Superior temporal gyrus (tissue), 1 donor: ENCODE measurements at regions not wholly inside any gene's neighbourhood (a gene's known extent, or its start where the extent isn't known, plus 50 kb on each side); places are given as distances from the start of the nearest gene placed in this dataset.
A peak's percentile ranks its signal among the peaks of the same experiment; 100 is the strongest.

Experiments
- DNase-seq: peaks from one replicate; pipeline ENCODE4 v3.0.0-alpha.2; 2016; ENCODE audit errors: extremely low spot score

GRCh38 chr2:239519089-239519920 lies 118.5 kb upstream of the HDAC4 start:
- DNase-seq = no peak

- no peak for DNase-seq
Observed at GRCh38 chr2:239518286-239519088, 117.7 kb upstream of the HDAC4 start.

- no peak for DNase-seq
Observed at GRCh38 chr2:239517686-239518085, 116.9 kb upstream of the HDAC4 start.

DNA sequence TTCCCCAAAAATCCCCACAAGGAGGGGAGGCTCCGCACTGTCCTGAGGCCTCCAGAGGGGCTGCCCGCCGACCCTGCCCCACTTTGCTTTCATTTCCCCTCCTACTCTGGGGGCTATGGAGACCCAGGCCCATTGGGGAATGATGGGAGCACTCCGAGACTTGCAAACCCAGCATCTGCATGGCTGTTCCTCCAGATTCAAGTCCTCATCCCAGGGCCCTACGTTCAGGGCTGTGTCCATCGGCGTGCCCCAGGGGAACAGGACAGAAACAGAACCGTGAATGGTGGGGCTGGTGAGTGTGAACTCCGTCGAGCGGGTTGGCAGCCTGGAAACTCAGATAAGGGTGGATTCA lies 116.1 kb upstream of the HDAC4 start:
- no peak for DNase-seq

- DNase-seq = no peak
Observed at GRCh38 chr2:239516286-239516953, 115.6 kb upstream of the HDAC4 start.

- DNase-seq = no peak
Observed at GRCh38 chr2:239514754-239515530, 114.1 kb upstream of the HDAC4 start.

- DNase-seq = no peak
Observed at GRCh38 chr2:239512054-239512453, 111.2 kb upstream of the HDAC4 start.

GRCh38 chr2:239509373-239510143 lies 108.7 kb upstream of the HDAC4 start:
- no peak for DNase-seq

DNA sequence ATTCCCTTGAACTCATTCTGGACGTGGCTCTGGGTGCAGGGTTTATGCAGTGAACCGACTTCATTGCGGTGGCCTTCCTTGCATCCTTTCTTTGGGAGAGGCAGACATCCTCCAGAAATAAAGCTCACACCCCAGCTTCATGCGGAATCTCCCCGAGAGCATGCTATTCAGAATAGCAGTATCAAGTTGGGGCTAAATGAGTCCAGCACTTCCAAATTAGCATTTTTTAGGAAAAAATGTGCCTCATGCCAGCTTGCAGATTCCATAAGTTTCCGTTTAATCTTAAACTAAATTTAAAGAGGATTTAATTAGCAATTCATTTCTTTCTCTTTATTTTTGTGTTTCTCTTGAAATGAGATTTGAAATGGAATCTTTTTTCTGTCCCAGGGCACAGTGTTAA lies 107.4 kb upstream of the HDAC4 start:
- no peak for DNase-seq

DNA sequence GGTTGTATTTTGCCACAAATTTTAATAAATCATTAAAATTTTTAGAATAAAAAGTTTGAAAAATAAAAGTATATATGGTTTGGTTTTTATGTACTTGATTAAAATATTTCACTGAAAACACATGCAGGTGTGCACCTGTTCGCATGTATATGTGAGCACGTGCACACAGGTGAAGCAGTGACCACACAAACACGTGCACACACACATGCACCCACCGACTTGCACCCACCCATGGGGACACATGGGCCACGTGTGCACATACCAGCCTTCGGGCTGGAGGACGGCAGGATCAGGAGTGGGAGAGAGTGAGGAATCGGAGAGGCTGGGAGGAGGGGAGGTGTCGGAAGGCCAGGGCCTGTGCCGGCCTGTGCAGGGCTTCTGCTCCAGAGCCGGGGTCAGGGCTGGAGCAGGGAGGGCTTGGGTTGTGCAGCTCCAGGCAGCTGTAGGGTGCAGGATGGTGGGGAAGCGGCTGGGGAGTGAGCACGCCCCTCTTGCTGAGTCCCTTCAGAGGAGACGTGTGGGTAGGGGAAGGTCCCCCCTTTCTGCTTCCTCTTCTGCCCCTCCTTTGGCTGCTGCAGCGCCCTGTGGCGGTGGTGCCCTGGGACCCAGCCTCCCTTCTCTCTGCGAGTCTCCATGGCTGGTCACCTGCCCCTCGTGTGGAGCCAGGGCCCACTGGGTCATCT lies 106.9 kb upstream of the HDAC4 start:
- DNase-seq = no peak

GRCh38 chr2:239506961-239507360 lies 106.1 kb upstream of the HDAC4 start:
- no peak for DNase-seq

- no peak for DNase-seq
Observed at GRCh38 chr2:239506101-239506857, 105.5 kb upstream of the HDAC4 start.

DNA sequence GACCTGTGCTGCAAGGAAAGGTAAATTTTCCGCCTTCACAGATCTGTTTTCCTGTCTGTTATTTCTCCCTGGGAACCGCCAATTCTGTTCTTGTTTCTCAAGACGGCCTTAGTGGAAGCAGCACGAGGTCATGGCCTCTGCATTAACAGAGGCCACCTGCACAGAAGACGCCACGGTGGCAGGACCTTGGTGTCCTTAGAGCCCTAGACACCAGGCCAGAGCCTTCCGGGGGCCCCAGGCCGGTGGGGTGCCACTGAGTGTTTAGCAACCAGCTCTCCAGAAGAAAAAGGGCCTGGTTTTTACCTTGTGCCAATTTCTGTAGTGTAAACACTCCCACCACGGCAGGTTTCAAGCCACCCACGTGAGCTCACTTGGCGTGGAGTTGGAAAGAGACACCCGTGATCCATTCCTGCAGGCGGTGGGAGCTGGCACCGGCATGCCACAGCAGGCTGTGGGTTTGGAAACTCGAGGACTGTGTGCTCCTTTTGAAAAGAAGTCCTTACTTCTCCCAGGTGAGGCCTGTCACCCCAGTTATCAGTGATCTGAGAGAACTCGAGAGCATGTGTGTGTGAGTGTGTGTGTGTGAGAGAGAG lies 103.9 kb upstream of the HDAC4 start:
- no peak for DNase-seq

DNA sequence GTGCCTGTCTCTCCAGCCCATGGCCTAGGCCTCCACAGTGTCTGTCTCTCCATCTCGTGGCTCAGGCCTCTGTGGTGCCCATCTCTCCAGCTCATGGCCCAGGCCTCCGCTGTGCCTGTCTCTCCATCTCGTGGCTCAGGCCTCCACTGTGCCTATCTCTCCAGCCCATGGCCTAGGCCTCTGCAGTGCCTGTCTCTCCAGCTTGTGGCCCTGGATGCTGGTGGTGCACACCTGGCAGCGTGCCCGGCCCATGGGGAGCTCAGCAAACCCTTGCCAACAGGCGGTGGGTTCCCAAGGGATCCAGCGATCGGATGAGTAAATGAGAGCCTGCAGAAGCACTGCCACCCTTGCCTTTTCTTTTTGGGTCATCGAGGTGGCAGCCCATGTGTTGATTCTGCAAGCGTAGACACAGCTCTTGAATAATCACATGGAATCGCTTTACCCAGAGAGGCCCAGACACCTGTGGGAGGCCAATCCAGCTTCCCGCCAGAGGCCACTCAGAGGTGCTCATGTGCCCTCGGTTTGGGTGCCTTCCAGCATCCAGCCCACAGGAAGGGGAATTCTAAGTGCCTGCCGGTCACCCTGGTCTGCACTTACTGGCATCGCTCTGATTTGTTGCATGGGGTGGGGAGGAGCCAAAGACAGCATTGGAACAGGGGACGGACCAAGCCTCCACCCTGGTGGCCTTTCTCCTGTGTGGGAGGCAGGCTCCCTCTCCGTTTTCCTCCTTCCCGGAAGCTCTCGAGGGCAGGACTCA lies 101.8 kb upstream of the HDAC4 start:
- no peak for DNase-seq

GRCh38 chr2:239500574-239501550 lies 100.0 kb upstream of the HDAC4 start:
- no peak for DNase-seq

DNA sequence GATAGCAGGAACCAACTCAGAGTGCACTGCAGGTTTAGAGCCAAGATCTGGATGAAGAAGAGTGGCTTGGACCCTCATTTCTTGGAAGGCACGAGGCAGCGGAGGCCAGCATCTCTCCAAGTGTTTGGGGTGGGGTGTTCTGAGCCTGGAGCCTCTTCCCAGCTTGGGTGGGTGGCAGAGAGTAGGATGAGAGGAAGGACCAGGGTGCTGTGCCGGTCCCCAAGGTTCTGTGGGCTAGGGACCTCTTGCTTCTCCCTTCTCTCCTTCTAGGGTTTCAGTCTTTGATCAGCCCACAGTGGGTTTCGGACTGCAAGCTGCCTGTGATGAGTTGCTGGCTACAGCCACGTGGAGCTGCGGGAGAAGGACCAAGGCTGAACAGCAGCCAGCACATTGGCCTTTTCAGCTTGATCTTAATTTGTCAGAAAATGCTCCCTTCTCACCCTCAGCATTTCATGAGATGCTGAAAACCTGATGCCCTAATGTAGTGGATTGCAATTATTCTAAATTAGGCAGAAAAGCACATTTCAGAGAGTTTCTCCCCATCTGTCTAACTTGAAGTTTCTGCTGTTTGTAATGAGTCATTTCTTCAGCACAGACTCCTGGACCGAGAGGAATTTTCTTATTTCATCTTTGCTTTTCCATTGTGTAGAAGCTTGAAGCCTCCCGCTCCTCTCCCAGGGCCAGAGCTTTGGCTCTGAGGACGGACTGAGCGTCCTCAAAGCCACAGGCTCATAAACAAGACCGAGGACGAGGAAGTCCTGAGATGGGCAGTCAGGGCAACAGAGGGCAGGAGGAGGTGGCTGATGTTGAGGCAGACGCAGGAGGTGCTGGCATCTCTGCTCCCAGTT lies 99.1 kb upstream of the HDAC4 start:
- DNase-seq = peak; percentile 62
